HCT116 (cell line): ENCODE measurements at regions not wholly inside any gene's neighbourhood (a gene's known extent, or its start where the extent isn't known, plus 50 kb on each side); places are given as distances from the start of the nearest gene placed in this dataset.

Experiments
- ATAC-seq: fragments of 200-7000 bp; cut with Tn5 transposase; 2 replicates; pipeline ENCODE4 v1.9.1; 2020; ENCODE audit warnings: mild to moderate bottlenecking, moderate library complexity
- BruUV-seq: library from RNA; stranded (reverse); fragments of 400-500 nt; replicated peaks from 2 replicates; lab custom pipeline; 2021; lab: Mats Ljungman, UMichigan
- CTCF ChIA-PET: fragments of 300-600 bp; sonication (Branson Sonifier 250); formaldehyde crosslinking; loops from one replicate; lab custom pipeline; 2021; ENCODE audit warnings: antibody characterized with exemption; lab: Charles Lee
- POLR2A ChIA-PET: fragments of 300-600, 350-600 bp; sonication (Branson Sonifier 250); formaldehyde crosslinking; loops from one replicate; lab custom pipeline; 2021; ENCODE audit warnings: antibody characterized with exemption; lab: Charles Lee
- RAD21 ChIA-PET, 2 experiments: fragments of 300-600 bp; sonication (Branson Sonifier 250); formaldehyde crosslinking; loops; one replicate each; lab custom pipeline; 2023; ENCODE audit warnings: low total read pairs in 2 of 2; ENCODE audit not compliant: uncharacterized antibody in 2 of 2, unreplicated experiment in 2 of 2, low non-redundant PET in 1 of 2; lab: Charles Lee
- DNase-seq: peaks from one replicate; pipeline ENCODE4 v3.0.0-alpha.2; 2010; ENCODE audit warnings: low read depth, low spot score
- H2AFZ ChIP-seq: fragments of 200-600 bp; shearing (Covaris generic), sonication (generic); 2 replicates; pipeline ENCODE4 v1.6.1; 2017; ENCODE audit warnings: low read depth, mixed run types, mixed read lengths, antibody characterized with exemption, low read length; ENCODE audit not compliant: poor library complexity, severe bottlenecking
- H3K27ac ChIP-seq: 2 replicates; pipeline ENCODE4 v1.5.1; 2012; ENCODE audit warnings: low read depth, low read length
- H3K27me3 ChIP-seq: fragments of 200-600 bp; sonication (generic); 2 replicates; pipeline ENCODE4 v1.6.1; 2016; ENCODE audit warnings: mixed run types, low read length, mixed read lengths; ENCODE audit not compliant: insufficient read depth
- H3K36me3 ChIP-seq, 2 experiments: fragments of 200-500 bp in 1 of 2; fragments of 200-600 bp in 1 of 2; sonication (Bioruptor generic) in 1 of 2; sonication (generic) in 1 of 2; 2 replicates each; pipeline versions ENCODE4 v1.5.1 to v1.6.1; 2014 to 2016; ENCODE audit warnings: low read length in 2 of 2, inconsistent platforms in 1 of 2, mixed read lengths in 1 of 2, mixed run types in 1 of 2; ENCODE audit not compliant: insufficient read depth in 2 of 2, control insufficient read depth in 1 of 2
- H3K4me1 ChIP-seq, 2 experiments: fragments of 200-600 bp in 1 of 2; sonication (generic) in 1 of 2; 2 replicates each; pipeline versions ENCODE4 v1.5.1 to v1.6.1; 2012 to 2017; ENCODE audit warnings: low read length in 2 of 2, inconsistent platforms in 1 of 2, mild to moderate bottlenecking in 1 of 2, mixed read lengths in 1 of 2, mixed run types in 1 of 2, moderate library complexity in 1 of 2; ENCODE audit not compliant: insufficient read depth in 2 of 2, control insufficient read depth in 1 of 2
- H3K4me2 ChIP-seq: fragments of 200-600 bp; sonication (generic); 2 replicates; pipeline ENCODE4 v1.6.1; 2017; ENCODE audit warnings: mixed run types, low read length, mixed read lengths
- H3K4me3 ChIP-seq, 2 experiments: fragments of 200-600 bp in 1 of 2; sonication (generic) in 1 of 2; replicated peaks in 1 of 2; 2 replicates each; pipeline ENCODE4 v1.5.1; 2011 to 2016; ENCODE audit warnings: low read length in 2 of 2, control low read depth in 1 of 2, low read depth in 1 of 2, mild to moderate bottlenecking in 1 of 2, mixed read lengths in 1 of 2, mixed run types in 1 of 2
- H3K79me2 ChIP-seq: fragments of 200-600 bp; sonication (generic); 2 replicates; pipeline ENCODE4 v1.6.1; 2017; ENCODE audit warnings: mild to moderate bottlenecking, mixed run types, low read length, moderate library complexity, mixed read lengths; ENCODE audit not compliant: insufficient read depth
- H3K9ac ChIP-seq: fragments of 200-600 bp; sonication (generic); 2 replicates; pipeline ENCODE4 v1.6.1; 2016; ENCODE audit warnings: low read length, mixed read lengths
- H3K9me2 ChIP-seq: fragments of 200-600 bp; sonication (generic), shearing (Covaris generic); 2 replicates; pipeline ENCODE4 v1.6.1; 2017; ENCODE audit warnings: mixed run types, mild to moderate bottlenecking, moderate library complexity; ENCODE audit not compliant: insufficient read depth
- H3K9me3 ChIP-seq, 2 experiments: fragments of 200-500 bp in 1 of 2; fragments of 200-600 bp in 1 of 2; sonication (Bioruptor generic) in 1 of 2; sonication (generic) in 1 of 2; 2 replicates each; pipeline ENCODE4 v1.6.1; 2014 to 2017; ENCODE audit warnings: low read length in 2 of 2, mixed read lengths in 2 of 2, inconsistent platforms in 1 of 2, low read depth in 1 of 2, mild to moderate bottlenecking in 1 of 2, mixed run types in 1 of 2, moderate library complexity in 1 of 2; ENCODE audit not compliant: control insufficient read depth in 1 of 2, insufficient read depth in 1 of 2
- H4K20me1 ChIP-seq: fragments of 200-600 bp; sonication (generic), shearing (Covaris generic); 2 replicates; pipeline ENCODE4 v1.6.1; 2017; ENCODE audit warnings: mixed run types, mild to moderate bottlenecking, moderate library complexity; ENCODE audit not compliant: insufficient read depth
- CBX3 ChIP-seq: IDR thresholded peaks from 2 replicates; pipeline ENCODE4 v1.6.1; 2012; ENCODE audit warnings: low read depth
- CEBPB ChIP-seq: IDR thresholded peaks from 2 replicates; pipeline ENCODE4 v1.6.1; 2012; ENCODE audit warnings: low read depth
- EGR1 ChIP-seq: IDR thresholded peaks from 2 replicates; pipeline ENCODE4 v1.6.1; 2012; ENCODE audit warnings: low read depth
- ELF1 ChIP-seq: IDR thresholded peaks from 2 replicates; pipeline ENCODE4 v1.6.1; 2012; ENCODE audit warnings: low read depth, borderline replicate concordance
- EZH2phosphoT487 ChIP-seq: fragments of 200-600 bp; IDR thresholded peaks from 2 replicates; pipeline ENCODE4 v1.6.1; 2018; ENCODE audit warnings: antibody characterized with exemption, borderline replicate concordance
- FOSL1 ChIP-seq: IDR thresholded peaks from 2 replicates; pipeline ENCODE4 v1.6.1; 2012; ENCODE audit warnings: low read depth
- JUND ChIP-seq: IDR thresholded peaks from 2 replicates; pipeline ENCODE4 v1.6.1; 2012
- MAX ChIP-seq: IDR thresholded peaks from 2 replicates; pipeline ENCODE4 v1.6.1; 2012
- POLR2A ChIP-seq: IDR thresholded peaks from 2 replicates; pipeline ENCODE4 v1.7.0; 2011; ENCODE audit warnings: borderline replicate concordance; ENCODE audit not compliant: insufficient read depth, insufficient read length; ENCODE audit errors: extremely low read depth
- POLR2AphosphoS5 ChIP-seq: IDR thresholded peaks from 2 replicates; pipeline ENCODE4 v1.6.1; 2011; ENCODE audit warnings: mild to moderate bottlenecking, low read depth, low read length, moderate library complexity
- REST ChIP-seq: IDR thresholded peaks from 2 replicates; pipeline ENCODE4 v1.6.1; 2012; ENCODE audit warnings: low read depth
- SIN3A ChIP-seq: IDR thresholded peaks from 2 replicates; pipeline ENCODE4 v1.6.1; 2012; ENCODE audit warnings: low read depth
- SP1 ChIP-seq: IDR thresholded peaks from 2 replicates; pipeline ENCODE4 v1.6.1; 2012; ENCODE audit warnings: low read depth
- SRF ChIP-seq: IDR thresholded peaks from 2 replicates; pipeline ENCODE4 v1.6.1; 2012; ENCODE audit warnings: low read depth
- TCF7L2 ChIP-seq: IDR thresholded peaks from 2 replicates; pipeline ENCODE4 v1.7.0; 2011; ENCODE audit warnings: borderline replicate concordance, inconsistent platforms; ENCODE audit not compliant: insufficient read depth, insufficient read length; ENCODE audit errors: extremely low read depth
- YY1 ChIP-seq: IDR thresholded peaks from 2 replicates; pipeline ENCODE4 v1.6.1; 2011; ENCODE audit warnings: low read length, low read depth, moderate library complexity, mild to moderate bottlenecking; ENCODE audit not compliant: insufficient replicate concordance; ENCODE audit errors: extremely low read depth
- ZBTB33 ChIP-seq: IDR thresholded peaks from 2 replicates; pipeline ENCODE4 v1.6.1; 2011; ENCODE audit warnings: mild to moderate bottlenecking, low read length, moderate library complexity; ENCODE audit not compliant: insufficient replicate concordance; ENCODE audit errors: extremely low read depth
- ZFX ChIP-seq: fragments of 450-650 bp; IDR thresholded peaks from 2 replicates; pipeline ENCODE4 v1.6.1; 2017
- ZNF274 ChIP-seq: fragments of 200-500 bp; sonication (Bioruptor generic); IDR thresholded peaks from 2 replicates; pipeline ENCODE4 v1.6.1; 2014; ENCODE audit warnings: mild to moderate bottlenecking, low read depth, low read length, inconsistent platforms
- intact Hi-C: fragments of 100-400 bp; cut with micrococcal nuclease; formaldehyde crosslinking; loops from 2 replicates; pipeline ENCODE4 v1.10.0; 2022

GRCh38 chr11:96694338-96694737 lies 304.5 kb downstream of the JRKL start:
- Histone ChIP-seq H3K4me3 (no peak overlapping the region), H3K27ac (no peak overlapping the region), H3K36me3 (no peaks in the 10 kb centered on the region), H2AFZ (no peak overlapping the region), H3K4me2 (no peak overlapping the region), H3K79me2 (no peaks in the 10 kb centered on the region), H3K27me3 (no peaks in the 10 kb centered on the region), H3K9ac (no peak overlapping the region), H4K20me1 (no peaks in the 10 kb centered on the region), H3K9me3 (peaks cover 0 to 4% of the 10 kb centered on the region in 2 experiments; a peak in 1 of 4 replicates), H3K4me1 (no peaks in the 10 kb centered on the region), H3K9me2 (no peaks in the 10 kb centered on the region)
- TF ChIP-seq POLR2AphosphoS5 (no peak), JUND (no peak), YY1 (no peak), SIN3A (no peak), CBX3 (no peak), ZFX (no peak), ZBTB33 (no peak), CEBPB (no peak), TCF7L2 (no peak), REST (no peak), ZNF274 (no peak), MAX (no peak), EGR1 (no peak), SP1 (no peak), FOSL1 (no peak), SRF (no peak), ELF1 (no peak), EZH2phosphoT487 (no peak), POLR2A (no peak)
- intact Hi-C loops: no loop called here
- ChIA-PET CTCF (no interaction called here), RAD21 (no interaction called here), POLR2A (no interaction called here)
- BruUV-seq: no TSS peak
- DNase-seq (no peak), ATAC-seq (no peak)
